Left ventricle myocardium inferior (tissue), 1 donor: ENCODE measurements at regions not wholly inside any gene's neighbourhood (a gene's known extent, or its start where the extent isn't known, plus 50 kb on each side); places are given as distances from the start of the nearest gene placed in this dataset.
"Not testable (repeated sequence)": the region's sequence is repeated elsewhere in the genome, so short reads cannot be mapped to it uniquely, and the experiment has no call there.

Experiments
- DNase-seq: peaks from one replicate; pipeline ENCODE4 v3.0.0-alpha.2; 2020
- H3K27ac ChIP-seq: fragments of 200-600 bp; replicated peaks from 2 replicates; pipeline ENCODE4 v1.8.0; 2021
- H3K27me3 ChIP-seq: fragments of 200-600 bp; 2 replicates; pipeline ENCODE4 v1.8.0; 2021; ENCODE audit warnings: low read depth
- H3K36me3 ChIP-seq: fragments of 200-600 bp; 2 replicates; pipeline ENCODE4 v1.8.0; 2021
- H3K4me1 ChIP-seq: fragments of 200-600 bp; 2 replicates; pipeline ENCODE4 v1.8.0; 2021
- H3K4me3 ChIP-seq: fragments of 200-600 bp; 2 replicates; pipeline ENCODE4 v1.8.0; 2021; ENCODE audit warnings: mild to moderate bottlenecking, moderate library complexity
- H3K9me3 ChIP-seq: fragments of 200-600 bp; replicated peaks from 2 replicates; pipeline ENCODE4 v1.8.0; 2021
- CTCF ChIP-seq: fragments of 200-600 bp; IDR thresholded peaks from 2 replicates; pipeline ENCODE4 v1.8.0; 2021; ENCODE audit warnings: antibody characterized with exemption, mild to moderate bottlenecking, borderline replicate concordance
- intact Hi-C: fragments of 100-400 bp; cut with micrococcal nuclease; formaldehyde crosslinking; loops from one replicate; pipeline ENCODE4 v1.11.0; 2022
- donor health status: DM: no; HTN: yes; CAD: no; lungs with severe emphysema.

- DNase-seq, result no peak
- no peak for TF ChIP-seq CTCF
- intact Hi-C loops, result no loop called here
Measured at GRCh38 chr1:31515056-31515775, 61.1 kb upstream of the TINAGL1 start.

GRCh38 chr1:31515936-31516335, 60.4 kb upstream of the TINAGL1 start:
- H3K27me3 ChIP-seq, result peaks cover 5% of the 10 kb centered on the region
- no peak for DNase-seq
- H3K36me3 ChIP-seq, result no peaks in the 10 kb centered on the region
- no peak overlapping the region for H3K4me3 ChIP-seq
- no peak for TF ChIP-seq CTCF
- H3K4me1 ChIP-seq, result no peaks in the 10 kb centered on the region
- H3K27ac ChIP-seq, result no peak overlapping the region
- H3K9me3 ChIP-seq, result no peaks in the 10 kb centered on the region
- intact Hi-C loops, result no loop called here

More at GRCh38 chr1:31515056-31515775, 61.1 kb upstream of the TINAGL1 start:
- Histone ChIP-seq H3K4me3 (no peak overlapping the region), H3K27me3 (peaks cover 10% of the 10 kb centered on the region), H3K36me3 (no peaks in the 10 kb centered on the region), H3K9me3 (no peaks in the 10 kb centered on the region), H3K4me1 (no peaks in the 10 kb centered on the region), H3K27ac (no peak overlapping the region)

GRCh38 chr1:31517301-31517700, 59.0 kb upstream of the TINAGL1 start:
- no peaks in the 10 kb centered on the region for H3K27me3 ChIP-seq
- TF ChIP-seq CTCF, result no peak
- intact Hi-C loops, result no loop called here

GRCh38 chr1:31517986-31518385, 58.3 kb upstream of the TINAGL1 start:
- not testable (repeated sequence) for DNase-seq, H3K27ac ChIP-seq, H3K27me3 ChIP-seq

More at GRCh38 chr1:31517301-31517700, 59.0 kb upstream of the TINAGL1 start:
- Histone ChIP-seq H3K27ac (no peak overlapping the region), H3K4me3 (no peak overlapping the region), H3K36me3 (no peaks in the 10 kb centered on the region), H3K9me3 (no peaks in the 10 kb centered on the region), H3K4me1 (no peaks in the 10 kb centered on the region)
- DNase-seq, result no peak

GRCh38 chr1:31521761-31522555, 54.4 kb upstream of the TINAGL1 start:
- no peak overlapping the region for H3K27ac ChIP-seq
- DNase-seq, result no peak
- intact Hi-C loops, result no loop called here
- no peak overlapping the region for H3K4me3 ChIP-seq
- no peak for TF ChIP-seq CTCF
- no peaks in the 10 kb centered on the region for H3K36me3 ChIP-seq
- no peaks in the 10 kb centered on the region for H3K4me1 ChIP-seq
- H3K9me3 ChIP-seq, result no peaks in the 10 kb centered on the region
- H3K27me3 ChIP-seq, result no peaks in the 10 kb centered on the region

More at GRCh38 chr1:31517986-31518385, 58.3 kb upstream of the TINAGL1 start:
- H3K9me3 ChIP-seq, intact Hi-C loops, H3K4me3 ChIP-seq, H3K36me3 ChIP-seq, H3K4me1 ChIP-seq: not testable (repeated sequence)

DNA sequence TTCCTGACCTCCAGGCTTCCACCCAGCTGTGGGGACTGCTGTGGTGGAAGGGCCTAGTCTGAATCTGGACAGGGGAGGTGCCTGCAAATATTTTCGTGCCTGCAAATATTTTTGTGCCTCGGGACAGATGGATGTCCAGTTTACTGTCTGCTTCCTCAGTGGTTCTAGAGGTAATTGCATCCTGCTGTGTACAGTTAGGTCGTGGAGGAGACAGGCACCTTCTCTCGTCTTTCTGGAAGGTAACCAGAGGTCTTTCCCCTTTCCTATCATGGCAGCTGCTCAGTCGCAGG, 53.8 kb upstream of the TINAGL1 start:
- DNase-seq, result no peak

More for the DNA sequence above, 53.8 kb upstream of the TINAGL1 start:
- no peaks in the 10 kb centered on the region for H3K27me3 ChIP-seq
- TF ChIP-seq CTCF, result no peak
- H3K36me3 ChIP-seq, result no peaks in the 10 kb centered on the region
- H3K4me3 ChIP-seq, result no peak overlapping the region
- H3K4me1 ChIP-seq, result no peaks in the 10 kb centered on the region
- no peaks in the 10 kb centered on the region for H3K9me3 ChIP-seq
- H3K27ac ChIP-seq, result no peak overlapping the region
- intact Hi-C loops, result no loop called here
